GM21367 (cell line): ENCODE measurements at regions not wholly inside any gene's neighbourhood (a gene's known extent, or its start where the extent isn't known, plus 50 kb on each side); places are given as distances from the start of the nearest gene placed in this dataset.
"Not testable (repeated sequence)": the region's sequence is repeated elsewhere in the genome, so short reads cannot be mapped to it uniquely, and the experiment has no call there.

Experiments
- ATAC-seq: cut with Tn5 transposase; IDR thresholded peaks from one replicate; pipeline ENCODE4 v1.9.1; 2021; ENCODE audit not compliant: unreplicated experiment

DNA sequence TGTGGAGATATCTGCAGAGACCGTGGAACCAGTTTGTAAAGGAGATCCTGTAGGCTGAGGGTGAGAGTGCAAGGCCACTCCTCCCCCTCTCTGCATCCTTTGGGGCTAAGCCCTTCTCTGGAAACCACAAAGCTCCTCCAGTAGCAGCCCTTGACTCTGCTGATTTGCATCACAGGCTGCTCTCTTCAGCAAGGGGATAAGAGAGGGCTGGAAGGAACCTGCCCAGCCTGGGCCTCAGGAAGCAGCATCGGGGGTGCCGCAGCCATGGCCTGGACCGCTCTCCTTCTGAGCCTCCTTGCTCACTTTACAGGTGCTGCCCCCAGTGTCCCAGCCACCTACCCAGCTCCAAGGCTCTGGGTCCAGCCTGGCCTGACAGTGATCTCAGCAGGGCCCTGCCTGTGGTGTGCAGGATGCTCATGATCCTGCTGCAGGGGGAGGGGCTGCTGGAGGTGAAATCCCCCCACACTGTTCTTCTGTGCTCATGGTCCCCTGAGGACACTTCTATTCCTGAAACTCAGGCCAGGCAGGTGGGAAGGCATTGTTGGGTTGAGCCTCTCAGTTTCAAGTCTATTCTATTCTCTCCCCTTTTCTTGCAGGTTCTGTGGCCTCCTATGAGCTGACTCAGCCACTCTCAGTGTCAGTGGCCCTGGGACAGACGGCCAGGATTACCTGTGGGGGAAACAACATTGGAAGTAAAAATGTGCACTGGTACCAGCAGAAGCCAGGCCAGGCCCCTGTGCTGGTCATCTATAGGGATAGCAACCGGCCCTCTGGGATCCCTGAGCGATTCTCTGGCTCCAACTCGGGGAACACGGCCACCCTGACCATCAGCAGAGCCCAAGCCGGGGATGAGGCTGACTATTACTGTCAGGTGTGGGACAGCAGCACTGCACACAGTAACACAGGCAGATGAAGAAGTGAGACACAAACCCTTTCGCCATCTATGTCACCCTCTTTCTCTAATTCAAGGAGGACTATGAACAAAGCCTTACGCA lies 68.5 kb upstream of the IGLL5 start:
- ATAC-seq = no peak

DNA sequence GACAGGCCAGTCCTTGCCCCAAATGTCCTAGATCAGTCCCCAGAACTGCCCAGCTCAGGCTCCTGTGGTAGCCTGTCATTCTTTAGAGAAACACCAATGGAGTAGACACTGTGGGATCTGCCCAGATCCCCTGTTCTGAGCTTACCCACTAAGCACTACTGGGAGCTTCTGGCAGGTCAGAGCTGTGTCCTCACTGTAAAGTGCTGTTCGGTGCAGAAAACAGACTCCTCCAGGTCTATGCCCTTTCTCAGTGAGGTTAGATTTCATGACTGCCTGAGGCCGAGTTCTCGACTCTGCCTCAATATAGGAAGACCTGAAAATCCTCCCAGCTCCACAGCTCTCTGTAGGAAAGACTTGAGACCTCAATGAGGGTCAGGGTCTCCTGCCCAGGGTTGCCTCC lies 67.5 kb upstream of the IGLL5 start:
- no peak for ATAC-seq

DNA sequence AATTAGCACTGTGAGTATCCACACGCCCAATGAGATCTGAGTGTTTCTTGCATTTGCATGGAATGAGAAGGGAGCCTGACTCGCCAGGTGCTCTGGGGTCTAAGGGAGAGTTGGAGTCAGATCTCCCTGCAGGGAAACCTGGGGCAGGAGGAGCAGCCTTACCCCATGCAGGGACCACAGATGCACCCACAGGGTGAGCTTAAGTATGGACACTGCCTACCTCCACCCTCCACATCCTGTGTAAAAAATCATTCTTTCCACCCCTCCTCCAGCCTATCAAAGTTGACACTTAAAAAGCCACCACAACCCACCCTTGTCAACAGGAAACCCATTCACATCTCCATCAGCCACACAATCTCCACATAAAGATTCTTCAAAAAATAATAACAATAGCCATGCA lies 67.0 kb upstream of the IGLL5 start:
- ATAC-seq = no peak

DNA sequence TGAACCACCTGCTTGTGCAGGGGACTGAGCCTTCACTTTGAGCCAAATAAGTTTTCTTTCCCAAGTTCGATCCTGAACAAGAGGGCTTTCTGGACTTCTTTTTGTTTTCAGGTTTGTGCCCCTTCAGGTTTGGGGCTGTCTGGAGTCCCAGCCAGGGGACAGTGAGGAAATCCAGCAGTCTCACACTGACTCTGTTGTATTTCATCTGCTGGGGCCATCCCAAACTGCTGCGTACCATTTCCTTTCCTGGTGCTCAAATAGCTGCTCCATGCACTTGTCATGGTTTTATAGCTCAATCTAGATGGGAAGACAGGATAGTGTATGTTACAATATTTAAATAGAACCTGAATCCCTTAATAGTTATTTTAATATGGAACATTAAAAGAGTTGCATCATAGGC lies 66.3 kb upstream of the IGLL5 start:
- no peak for ATAC-seq

DNA sequence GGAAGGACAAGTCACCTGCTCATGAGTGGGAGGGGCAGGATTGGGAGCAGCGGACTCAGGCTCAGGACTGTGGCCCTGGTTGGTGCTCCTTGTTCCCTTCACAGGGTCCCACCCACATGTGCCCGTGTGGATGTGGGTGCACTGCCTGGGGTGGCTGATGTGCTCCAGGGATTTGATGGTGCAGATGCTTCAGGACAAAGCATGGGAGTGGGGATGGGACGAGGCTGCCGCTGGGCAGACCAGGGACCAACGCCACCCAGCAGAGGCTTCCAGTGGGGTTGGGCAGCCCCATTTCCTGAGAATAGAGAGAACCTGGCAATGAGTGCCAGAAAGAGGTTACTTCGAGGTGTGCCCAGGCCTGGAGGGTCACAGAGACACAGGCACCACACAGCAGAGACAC lies 65.5 kb upstream of the IGLL5 start:
- ATAC-seq = no peak

DNA sequence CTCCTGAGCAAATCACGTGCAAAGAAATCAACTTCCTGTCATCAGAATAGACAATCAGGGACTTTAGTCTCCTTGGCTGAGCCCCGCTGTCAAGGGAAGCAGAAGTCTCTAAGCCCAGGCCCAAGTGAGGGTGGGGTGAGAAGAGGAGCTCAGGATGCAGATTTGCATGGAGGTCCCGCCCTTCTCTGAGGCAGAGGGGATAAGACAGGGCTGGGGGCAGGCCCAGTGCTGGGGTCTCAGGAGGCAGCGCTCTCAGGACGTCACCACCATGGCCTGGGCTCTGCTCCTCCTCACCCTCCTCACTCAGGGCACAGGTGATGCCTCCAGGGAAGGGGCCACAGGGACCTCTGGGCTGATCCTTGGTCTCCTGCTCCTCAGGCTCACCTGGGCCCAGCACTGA lies 65.1 kb upstream of the IGLL5 start:
- ATAC-seq = not testable (repeated sequence)

DNA sequence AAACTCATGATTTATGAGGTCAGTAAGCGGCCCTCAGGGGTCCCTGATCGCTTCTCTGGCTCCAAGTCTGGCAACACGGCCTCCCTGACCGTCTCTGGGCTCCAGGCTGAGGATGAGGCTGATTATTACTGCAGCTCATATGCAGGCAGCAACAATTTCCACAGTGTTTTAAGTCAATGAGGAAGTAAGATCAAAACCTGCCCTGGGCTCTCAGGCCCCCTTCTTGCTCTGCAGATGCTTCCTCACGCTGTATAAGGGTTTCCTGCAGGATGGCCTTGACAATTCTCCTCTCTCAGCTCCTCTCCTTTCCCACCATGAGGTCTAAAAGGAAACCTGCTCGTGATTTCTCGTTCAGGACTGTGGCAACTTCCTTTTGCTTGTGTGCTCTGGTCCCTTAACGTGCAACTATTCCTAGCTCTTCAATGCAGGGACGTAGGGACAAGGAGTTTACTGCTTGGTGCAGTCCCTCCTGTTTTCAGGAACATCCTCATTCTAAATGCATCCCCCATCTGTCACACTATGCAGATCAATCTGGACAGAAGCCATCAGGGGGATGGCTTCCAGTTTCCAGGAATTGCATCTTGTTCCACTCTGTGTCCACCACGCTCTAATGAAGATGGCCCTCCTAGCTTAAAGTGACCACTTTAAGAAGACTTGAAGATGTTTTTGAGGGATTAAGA lies 64.3 kb upstream of the IGLL5 start:
- no peak for ATAC-seq

DNA sequence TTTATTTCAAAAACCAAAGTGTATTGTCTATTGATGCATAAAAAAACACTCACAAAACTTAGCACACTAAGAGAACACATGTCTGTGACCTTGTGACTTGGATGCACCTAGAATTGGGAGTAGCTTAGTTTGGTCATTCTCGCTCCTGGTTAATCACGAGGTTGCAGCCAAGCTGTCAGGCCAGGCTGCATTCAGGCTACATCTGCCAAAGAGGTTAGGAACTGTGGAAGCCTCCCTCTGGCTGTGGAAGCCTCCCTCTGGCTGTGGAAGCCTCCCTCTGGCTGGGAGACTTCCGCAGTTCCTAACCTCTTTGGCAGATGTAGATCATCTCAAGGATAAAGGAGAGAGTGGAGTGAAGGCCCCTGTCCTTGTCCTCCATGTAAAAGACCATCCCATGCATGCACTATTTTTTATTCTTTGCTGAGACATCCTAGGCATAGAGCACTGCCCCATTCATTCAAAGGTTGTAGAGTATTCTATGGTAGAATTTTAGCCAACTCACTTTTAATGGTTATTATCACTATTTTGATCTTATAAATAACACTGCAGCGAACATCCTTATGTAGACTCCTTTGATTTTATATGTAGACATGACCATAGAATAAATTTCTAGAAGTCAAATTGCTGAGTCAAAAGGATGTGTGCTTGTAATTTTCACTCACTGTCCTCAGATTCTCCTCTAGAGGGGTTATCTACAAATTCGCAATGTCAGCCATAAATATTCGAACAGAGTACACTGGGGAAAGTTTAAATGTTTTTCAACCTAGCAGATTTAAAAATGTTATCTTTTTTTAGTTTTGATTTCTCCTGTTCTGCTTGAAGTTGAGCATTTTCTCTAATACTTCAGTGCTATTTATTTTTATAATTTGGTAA lies 63.0 kb upstream of the IGLL5 start:
- no peak for ATAC-seq

DNA sequence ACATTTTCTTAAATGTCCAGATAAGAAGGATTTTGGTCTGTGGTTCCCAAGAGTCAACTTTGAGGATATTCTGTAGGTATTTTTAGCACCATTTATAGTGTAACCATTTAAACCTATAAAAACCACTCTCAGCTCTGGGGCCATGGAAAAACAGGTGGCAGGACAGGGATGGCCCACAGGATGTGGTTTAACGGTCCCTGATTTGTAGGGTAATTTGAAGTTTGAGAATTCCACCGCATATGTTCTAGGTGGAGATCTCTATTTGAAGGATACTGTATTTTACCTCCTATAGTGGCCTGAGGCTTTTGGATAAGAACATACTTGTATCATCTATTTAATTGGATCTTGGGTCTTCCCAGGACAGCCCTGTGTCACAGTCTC lies 62.4 kb upstream of the IGLL5 start:
- ATAC-seq = no peak

DNA sequence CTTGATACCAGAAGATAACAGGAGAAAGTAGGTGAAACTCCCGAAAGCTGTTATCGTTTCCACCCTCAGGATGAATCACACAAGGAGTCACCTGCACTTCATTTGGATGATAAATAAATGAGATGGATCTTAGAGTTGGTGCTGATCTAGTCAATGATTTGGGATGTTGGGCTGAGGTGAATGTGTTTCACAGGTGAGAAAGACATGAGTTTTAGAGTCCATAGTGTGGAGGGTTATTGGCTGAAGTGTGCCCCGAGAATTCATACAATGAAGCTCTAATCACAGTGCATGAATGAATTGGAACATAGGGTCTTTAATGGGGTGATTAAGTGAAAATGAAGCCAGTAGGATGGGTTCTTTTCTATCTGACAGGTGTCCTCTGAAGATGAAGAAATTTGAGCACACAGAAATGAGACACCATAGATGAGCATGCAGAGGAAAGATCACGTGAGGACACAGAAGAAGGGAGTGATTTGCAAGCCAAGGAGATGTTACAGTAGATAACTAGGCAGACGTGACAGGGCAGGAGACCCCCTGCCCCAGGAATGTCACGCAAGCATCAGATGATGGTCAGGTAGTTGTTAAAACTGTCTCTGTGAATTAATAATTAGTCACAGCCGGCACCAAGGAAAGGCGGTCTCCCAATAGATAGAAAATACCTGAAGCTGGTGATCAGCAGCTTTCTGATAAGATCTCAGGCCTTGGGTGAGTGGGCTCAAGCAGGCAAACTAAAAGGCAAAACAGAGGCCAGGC lies 60.3 kb upstream of the IGLL5 start:
- ATAC-seq = no peak

DNA sequence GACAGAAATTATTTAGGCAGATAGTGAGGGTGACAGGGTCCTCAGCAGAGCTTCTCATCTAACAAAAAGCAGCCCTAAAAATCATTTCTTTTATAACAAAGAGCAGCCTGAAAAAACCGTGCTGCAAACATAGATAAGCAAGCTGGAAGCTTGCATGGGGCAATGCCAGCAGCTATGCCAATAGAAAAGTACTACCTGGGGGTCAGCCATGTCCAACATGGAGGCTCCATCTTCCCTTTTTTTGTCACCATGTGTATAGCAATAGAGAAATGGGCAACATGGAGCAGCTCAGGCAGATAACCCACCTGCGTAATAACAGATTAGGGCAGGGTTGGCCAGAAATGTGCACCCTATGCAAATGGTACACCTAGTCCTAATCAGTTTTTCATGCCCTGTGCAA lies 57.4 kb upstream of the IGLL5 start:
- ATAC-seq = no peak

DNA sequence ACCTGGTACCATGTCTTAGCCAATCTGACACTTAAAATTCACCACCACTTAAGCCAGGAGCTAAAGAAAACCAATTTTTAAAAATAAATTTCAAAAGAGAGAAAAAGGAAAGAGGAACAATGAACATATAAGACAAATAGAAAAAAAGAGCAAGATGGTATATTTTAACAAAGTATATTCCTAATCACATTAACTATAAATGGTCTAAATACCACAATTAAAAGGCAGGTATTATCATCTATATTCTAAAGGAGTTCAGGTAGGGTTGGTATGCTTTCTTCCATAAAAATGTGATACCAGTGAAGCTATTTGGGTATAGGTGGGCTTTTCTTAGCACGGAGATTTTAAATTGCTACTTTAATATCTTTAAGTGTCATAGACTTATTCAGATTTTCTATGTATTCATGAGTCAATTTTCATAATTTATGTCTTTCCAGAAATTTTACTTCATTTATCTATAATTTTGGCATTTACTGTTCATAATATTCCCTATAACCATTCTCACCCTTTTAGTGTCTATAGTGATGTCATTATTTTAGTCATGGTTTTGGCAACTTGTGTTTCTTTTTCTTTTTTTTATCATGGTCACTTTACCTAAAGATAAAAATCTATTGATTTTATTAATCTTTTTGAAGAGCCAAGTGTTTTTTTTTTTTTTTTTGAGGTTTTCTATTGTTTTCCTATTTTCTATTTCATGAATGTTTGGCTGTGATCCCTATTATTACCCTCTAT lies 56.5 kb upstream of the IGLL5 start:
- ATAC-seq = no peak

DNA sequence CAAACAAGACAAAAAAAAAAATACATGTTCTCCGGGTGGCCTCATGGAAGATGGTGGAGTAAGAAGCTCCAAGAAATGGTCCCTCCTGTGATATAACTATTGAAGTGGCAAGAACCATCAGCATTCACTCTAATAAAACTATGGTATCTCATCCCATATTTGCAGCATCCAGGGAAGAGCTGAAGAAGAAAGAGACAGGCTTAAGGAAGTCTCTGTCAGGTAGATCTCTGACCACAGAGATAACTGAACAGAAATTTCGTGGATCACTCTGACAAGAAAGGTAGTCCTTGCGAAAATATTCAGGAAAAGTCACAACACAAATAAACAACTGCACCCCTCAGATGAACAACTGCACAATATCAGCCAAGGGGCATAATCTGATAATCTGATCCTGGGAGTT lies 54.6 kb upstream of the IGLL5 start:
- no peak for ATAC-seq

DNA sequence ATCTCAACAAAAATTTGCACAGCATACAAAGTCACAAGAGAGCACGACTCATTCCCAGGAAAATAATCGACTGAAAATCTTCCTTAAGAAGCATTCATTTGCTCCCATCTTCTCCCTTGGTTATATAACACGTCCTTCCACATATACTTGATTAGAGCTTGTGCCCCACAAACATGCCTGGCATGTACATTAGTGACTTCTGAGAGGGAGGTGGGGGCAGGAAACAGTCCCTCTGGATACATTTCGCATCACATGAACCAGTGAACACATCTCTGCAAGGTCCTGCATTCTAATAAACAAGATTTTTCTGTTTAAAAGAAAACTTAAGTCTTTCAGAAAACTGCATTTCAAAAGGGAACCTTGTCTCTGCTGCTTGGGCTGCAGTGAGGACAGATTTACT lies 54.1 kb upstream of the IGLL5 start:
- no peak for ATAC-seq

DNA sequence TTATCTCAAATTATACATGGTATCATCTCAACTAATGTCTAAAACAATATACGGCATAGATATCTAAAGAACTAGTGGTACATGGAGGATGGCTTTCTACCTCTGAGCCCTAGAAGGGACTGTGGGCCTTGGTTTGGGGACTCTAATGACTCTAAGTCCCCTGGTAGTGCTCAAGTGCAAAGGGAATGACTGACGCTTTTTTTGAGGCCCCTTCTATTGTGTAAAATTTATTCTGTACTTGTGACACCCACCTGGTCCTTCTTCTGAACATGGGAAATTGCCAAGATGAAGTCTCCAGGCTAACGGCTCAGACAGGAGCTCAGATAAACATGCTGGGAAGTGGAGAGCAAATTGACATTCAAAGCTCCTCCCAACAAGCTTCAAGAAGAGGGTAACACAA lies 53.4 kb upstream of the IGLL5 start:
- no peak for ATAC-seq

DNA sequence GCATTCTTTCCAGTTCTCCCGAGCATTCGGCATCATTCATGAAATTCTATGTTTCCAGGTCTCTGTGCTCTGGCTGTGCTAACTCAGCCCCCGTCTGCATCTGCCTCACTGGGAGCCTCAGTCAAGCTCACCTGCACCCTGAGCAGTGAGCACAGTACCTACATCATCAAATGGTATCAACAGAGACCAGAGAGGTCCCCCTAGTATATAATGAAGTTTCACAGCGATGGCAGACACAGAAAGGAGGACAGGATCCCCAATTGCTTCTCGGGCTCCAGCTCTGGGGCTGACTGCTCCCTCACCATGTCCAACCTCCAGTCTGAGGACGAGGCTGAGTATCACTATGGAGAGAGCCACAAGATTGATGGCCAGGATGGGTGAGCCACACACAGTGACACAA lies 52.8 kb upstream of the IGLL5 start:
- ATAC-seq = no peak

DNA sequence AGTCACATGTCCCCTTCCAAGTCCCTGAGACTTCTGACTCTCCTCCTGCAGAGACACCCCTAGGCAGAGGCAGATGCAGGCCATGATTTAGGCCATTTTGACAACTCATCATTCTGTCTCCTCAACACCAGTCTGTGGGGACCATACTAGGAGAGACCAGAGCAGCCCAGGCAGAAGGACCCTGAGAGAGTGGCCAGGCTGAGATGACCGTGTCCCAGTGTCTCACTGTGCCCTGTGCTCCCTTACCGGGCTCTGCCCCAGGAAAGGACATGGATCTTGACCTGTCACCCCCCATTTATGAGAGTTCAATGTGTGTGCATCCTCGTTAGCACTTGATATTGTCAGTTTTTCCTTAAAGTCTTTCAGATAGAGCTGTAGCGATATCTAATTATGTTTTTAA lies 52.4 kb upstream of the IGLL5 start:
- no peak for ATAC-seq

DNA sequence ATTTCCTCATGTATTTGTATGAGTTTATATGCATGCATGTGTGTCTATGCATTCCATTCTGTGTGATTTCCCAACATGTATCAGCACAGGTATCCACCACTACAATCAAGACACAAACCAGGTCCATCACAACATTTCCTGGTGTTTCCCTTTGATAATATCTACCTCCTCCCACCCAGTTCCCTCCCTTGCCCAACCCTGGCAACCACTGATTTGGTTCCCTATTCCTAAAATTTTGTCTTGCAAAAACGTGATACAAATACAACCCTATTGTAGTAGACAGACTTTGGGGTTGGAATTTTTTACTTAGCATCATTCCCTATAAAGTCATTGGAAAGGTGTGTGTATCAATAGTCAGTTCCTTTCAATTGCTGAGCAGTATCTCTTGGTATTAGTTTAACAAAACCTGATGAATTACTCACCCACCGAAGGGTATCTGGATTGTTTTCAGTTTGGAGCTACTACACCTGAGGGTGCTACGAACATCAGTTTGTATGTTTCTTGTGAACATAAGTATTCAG lies 51.8 kb upstream of the IGLL5 start:
- ATAC-seq = no peak

DNA sequence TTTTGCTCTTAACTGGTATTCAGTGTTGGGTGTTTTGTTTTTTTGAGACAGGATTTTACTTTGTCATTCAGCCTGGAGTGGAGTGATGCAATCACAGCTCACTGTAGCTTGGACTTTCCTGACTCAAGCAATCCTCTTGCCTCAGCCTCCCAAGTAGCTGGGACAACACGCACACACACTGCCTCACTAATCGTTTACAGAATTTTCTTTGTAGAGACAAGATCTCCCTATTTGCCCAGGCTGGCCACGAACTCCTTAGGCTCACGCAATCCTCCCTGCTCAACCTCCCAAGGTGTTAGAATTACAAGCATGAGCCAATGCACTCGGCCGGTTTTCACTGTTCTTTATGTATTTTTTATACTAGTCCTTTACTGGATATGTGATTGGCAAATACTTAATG lies 51.0 kb upstream of the IGLL5 start:
- ATAC-seq = no peak
